Medulla oblongata (tissue), 1 donor: ENCODE measurements at regions not wholly inside any gene's neighbourhood (a gene's known extent, or its start where the extent isn't known, plus 50 kb on each side); places are given as distances from the start of the nearest gene placed in this dataset.
"Not testable (repeated sequence)": the region's sequence is repeated elsewhere in the genome, so short reads cannot be mapped to it uniquely, and the experiment has no call there.

Experiments used
- DNase-seq: peaks from one replicate; pipeline ENCODE4 v3.0.0-alpha.2; 2015; ENCODE audit errors: extremely low spot score

GRCh38 chr3:11739706-11740105 lies 96.0 kb upstream of the VGLL4 start:
- peak; percentile 31 for DNase-seq

- DNase-seq, result no peak
These were observed 95.4 kb upstream of the VGLL4 start for GRCh38 chr3:11739123-11739522.

- no peak for DNase-seq
These were observed 94.0 kb upstream of the VGLL4 start for GRCh38 chr3:11737742-11738141.

DNA sequence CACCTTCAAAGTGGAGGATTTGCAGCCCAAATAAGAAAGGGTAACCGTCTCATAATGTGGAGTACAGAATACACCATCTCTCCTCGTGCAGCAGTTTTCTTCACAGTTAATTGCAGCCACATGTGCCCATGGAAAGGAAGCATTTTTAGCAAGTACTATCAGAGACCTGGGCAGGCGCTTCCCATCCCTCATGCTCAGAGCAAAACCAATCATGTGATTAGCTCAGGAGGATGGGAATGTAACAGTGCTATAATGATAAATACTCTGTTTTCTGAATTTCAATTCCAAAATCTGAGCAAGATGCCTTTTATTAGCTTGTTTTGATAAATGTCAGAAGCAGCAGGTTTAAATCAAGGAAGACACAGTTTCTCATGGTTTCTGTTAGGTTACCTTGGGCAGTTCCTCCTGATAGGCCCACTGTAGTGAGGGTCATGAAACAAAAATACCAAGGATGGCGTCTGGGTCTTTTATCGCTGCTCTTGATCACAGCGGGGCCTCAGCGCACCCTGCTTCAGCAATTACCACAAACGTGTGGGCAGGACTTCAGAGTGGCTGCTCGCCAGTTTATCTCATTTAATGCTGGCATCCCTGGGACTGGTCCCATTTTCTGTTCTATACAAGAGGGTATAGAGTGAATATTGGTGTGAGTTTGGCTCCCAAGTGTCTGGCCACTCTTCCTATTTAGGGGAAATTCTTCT lies 92.6 kb upstream of the VGLL4 start:
- DNase-seq, result no peak

- DNase-seq, result no peak
These were observed 91.9 kb upstream of the VGLL4 start for GRCh38 chr3:11735638-11736037.

GRCh38 chr3:11735111-11735510 lies 91.4 kb upstream of the VGLL4 start:
- DNase-seq, result not testable (repeated sequence)

- DNase-seq, result no peak
These were observed 90.2 kb upstream of the VGLL4 start for GRCh38 chr3:11733914-11734313.

- no peak for DNase-seq
These were observed 83.5 kb upstream of the VGLL4 start for GRCh38 chr3:11727207-11727606.

GRCh38 chr3:11726146-11726545 lies 82.4 kb upstream of the VGLL4 start:
- no peak for DNase-seq

DNA sequence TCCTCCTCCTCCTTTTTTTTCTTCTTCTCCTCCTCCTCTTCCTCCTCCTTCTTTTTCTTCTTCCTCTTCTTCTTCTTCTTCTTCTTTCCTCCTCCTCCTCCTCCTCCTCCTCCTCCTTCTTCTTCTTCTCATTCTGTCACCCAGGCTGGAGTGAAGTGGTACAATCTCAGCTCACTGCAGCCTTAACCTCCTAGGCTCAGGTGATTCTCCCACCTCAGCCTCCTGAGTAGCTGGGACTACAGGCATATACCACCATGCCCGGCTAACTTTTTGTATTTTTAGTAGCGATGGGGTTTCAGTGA lies 81.6 kb upstream of the VGLL4 start:
- DNase-seq, result not testable (repeated sequence)

GRCh38 chr3:11724615-11725339 lies 81.1 kb upstream of the VGLL4 start:
- DNase-seq, result no peak

GRCh38 chr3:11721479-11721878 lies 77.8 kb upstream of the VGLL4 start:
- DNase-seq, result no peak

- DNase-seq, result no peak
These were observed 77.2 kb upstream of the VGLL4 start for GRCh38 chr3:11720917-11721411.

DNA sequence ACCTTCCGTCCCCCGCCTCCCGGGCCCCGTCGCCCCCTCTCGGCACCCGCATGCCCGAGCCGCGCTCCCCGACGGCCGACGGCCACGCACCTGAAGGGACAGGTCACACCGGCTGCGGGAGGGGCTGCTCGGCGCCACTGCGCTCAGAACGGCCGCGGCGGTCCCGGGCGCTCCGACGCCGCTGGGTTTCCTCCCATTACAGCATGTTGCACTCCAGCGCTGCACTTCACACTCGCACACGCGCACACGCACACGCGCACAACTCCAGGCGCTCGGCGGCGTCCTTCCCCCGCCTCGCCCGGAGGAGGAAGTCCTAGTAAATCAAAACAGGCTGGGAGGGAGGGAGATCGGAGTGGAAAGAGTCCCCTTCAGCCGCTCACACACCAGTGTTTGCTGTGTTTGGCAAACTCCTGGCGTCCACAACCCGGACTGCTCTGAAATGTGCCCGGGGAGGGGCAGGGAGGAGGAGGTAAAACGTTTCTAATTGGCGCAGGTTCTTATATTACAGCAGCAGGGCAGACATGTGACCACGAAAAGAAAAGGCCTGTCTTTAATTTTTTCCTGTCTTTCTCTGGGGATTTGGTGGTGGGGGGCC lies 76.7 kb upstream of the VGLL4 start:
- DNase-seq, result peak; percentile 61

DNA sequence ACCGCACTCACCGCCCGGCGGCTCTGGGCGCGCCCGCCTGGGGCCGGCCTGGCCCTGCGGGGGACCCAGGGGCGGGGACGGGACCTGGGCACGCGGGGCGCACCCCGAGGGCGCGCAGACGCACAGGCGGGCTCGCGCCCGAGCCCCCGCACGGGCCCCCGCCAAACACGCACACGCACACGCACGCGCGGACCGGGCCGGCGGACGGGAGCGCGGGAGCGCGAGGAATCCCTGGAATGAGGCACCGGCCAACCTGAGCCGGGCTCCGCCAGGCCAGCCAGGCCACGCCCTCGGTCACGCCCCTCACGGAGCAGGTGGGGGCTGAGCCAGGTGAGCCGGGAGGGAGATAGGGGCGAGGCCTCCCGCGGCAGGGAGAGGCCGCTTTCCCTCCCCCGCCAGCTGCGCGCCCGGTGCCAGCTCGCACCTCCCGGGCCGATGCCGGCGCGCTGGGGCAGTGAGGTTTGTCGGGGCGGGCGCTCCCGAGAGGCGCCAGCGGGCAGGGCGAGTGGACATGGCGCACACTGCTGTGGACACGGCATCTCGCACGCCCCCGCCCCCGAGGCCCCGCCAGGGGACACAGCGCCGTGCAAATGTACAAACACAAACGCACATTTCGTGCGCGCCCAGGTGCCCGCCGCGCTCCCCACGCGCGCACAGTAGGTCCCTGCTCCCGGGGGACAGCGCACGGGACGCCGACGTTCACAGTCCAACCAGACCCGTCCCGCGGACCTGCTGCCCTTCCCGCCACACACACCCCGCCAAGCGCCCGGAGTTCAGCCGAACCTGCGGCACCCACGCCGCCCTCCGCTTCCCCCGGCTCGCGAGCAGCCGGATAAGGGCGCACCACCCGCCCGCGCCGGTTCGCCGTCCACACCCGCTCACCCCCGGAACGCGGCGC lies 75.9 kb upstream of the VGLL4 start:
- peak; percentile 55 for DNase-seq

- peak; percentile 42 for DNase-seq
These were observed 75.1 kb upstream of the VGLL4 start for GRCh38 chr3:11718637-11719405.

DNA sequence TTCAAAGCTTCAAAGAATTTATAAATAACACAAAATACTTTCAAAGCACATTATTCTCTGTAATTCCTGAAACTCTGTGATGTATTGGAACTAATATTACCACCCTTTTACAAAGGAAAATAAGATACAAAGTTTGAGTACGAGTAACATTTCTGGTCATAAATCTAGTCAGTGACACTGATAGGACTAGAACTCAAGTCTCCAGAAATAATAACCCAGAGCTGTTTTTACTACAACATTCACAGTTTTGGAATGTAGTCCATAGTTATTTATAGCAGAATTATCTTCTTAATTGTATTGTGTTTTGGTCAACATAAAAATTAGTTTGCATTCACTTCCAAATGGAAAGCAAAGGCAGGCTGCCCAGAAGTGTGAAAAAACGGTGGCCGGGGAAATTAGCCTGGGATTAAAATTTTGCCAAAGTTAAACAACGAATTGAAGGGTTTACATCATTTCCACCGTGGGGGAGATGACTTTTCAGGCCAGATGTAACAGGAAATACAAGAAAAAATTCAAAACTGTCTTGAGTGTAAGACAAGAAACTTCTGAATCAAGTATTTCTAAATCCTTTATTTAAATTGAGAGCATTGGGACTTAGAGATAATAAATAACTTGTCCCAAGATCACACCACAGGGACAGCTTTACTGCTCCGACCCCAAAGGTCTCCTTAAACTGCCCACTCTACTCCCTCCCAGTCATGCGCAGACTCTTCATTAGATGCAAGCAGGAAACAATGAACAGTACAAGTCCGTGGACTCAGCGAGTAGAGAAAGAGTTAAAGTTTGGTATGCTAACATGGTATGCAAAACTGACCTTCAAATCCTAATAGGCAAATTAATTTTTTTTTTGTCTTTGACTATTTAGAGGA lies 74.3 kb upstream of the VGLL4 start:
- peak; percentile 46 for DNase-seq

GRCh38 chr3:11717301-11717700 lies 73.6 kb upstream of the VGLL4 start:
- DNase-seq, result no peak

DNA sequence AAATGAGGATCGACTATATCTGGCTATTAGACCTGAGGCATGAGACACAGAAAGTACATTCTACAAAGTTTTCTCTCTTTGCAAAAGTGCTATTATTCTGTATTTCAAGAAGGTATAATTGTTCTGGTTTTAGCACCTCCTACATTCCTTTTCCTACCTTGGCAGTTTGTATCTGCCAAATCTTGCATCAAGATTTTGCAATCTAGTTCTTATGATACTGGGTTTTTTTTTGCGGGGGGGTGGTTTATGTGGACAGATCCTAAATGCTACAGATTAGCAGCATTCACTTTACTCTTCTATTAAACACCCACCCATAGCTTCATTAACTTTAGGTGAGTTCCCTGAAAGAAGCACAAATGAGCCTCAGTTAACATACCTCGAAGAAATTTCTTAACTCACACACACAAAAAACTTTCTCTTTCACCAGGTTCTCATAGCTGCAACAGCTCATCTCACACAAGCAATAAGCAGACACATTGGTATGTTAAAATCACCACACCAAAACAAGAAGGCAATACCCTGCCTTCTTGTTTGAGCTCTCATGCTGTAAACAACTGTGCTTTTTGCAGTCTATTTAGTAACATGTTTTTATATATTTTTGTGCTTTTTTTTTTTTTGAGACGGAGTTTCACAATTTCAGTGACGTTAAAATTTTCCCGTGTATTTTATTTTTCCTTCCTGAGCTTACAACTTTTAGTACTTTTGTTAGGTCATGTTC lies 73.0 kb upstream of the VGLL4 start:
- no peak for DNase-seq

- no peak for DNase-seq
These were observed 69.5 kb upstream of the VGLL4 start for GRCh38 chr3:11713171-11713570.
